T-helper 9 cell (primary cell): ENCODE measurements at regions not wholly inside any gene's neighbourhood (a gene's known extent, or its start where the extent isn't known, plus 50 kb on each side); places are given as distances from the start of the nearest gene placed in this dataset.

Experiments
- DNase-seq: peaks from one replicate; pipeline ENCODE4 v3.0.0-alpha.2; 2020

GRCh38 chr20:56840716-56841261, 211.7 kb downstream of the TFAP2C start:
- DNase-seq, result no peak

DNA sequence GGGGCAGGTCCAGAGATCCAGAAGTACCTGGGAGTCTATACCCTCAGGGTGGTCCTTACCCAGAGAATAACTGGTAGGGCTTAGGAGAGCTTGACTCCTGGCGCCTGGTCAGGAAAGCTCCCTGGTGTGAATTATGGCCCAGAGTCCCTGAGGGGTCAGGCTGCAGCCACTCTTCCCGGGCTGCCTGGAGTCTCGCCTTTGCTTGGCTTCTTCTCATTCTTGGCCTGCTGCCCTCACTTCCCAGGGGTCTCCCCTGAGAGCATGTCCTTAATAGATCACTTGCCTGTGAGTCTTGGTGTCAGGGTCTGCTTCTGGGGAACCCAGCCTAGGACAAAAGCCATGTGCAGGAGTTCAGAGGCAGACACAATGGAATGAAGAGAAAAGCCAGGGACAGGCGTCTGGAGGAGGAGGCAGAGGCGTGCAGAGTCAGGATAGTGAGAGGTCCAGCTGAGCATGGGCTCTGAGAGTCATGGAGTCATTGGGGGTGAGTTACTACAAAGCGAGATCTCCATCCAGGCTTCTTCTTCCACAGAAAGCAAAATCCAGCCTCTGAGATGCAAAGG, 212.3 kb downstream of the TFAP2C start:
- DNase-seq, result no peak

DNA sequence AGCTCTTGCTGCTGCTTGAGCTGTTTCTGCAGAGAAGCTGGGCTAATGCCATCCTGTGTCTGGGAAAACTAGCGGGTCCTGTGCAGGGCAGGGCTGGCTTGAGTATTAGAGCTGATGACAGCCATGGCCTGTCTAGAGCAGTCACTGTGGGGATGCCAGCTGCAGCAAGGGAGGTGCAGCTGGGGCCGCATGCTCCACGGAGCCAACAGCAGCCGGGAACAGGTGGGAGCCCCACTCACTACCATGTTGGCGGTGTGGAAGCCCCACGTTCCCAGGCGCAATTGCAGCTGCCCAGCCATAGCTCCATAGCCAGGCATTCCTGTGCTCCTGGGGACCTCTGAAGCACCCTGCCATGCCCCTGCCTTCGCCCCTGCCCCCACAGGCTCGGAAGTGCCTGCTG, 212.9 kb downstream of the TFAP2C start:
- no peak for DNase-seq

GRCh38 chr20:56843386-56843785, 214.3 kb downstream of the TFAP2C start:
- DNase-seq, result no peak

- DNase-seq, result no peak
Observed at GRCh38 chr20:56843817-56844216, 214.7 kb downstream of the TFAP2C start.

DNA sequence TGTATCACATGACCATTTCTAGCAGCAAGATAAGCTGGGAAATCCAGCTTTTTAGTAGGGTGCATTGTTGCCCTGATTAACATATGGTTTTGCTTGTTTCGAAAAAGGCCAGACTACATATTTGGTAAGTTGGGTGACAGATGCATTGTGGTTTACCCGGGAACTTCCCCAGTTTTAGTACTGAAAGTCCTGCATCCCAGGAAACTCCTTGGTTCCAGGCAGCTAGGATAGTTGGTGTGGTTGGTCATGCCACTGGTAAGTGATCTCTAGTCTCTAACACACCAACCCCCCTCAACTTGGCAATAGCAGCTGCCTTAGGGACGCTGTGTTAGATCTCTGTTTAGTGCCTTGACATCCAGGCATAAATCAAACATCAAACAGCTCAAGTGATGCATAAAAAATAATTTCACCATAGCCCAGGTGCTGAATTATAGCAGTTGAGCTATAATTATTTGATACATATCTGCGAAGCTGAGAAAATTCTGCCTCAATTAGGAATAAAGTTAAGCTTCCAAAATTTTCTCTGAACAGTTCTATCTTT, 216.5 kb downstream of the TFAP2C start:
- no peak for DNase-seq

DNA sequence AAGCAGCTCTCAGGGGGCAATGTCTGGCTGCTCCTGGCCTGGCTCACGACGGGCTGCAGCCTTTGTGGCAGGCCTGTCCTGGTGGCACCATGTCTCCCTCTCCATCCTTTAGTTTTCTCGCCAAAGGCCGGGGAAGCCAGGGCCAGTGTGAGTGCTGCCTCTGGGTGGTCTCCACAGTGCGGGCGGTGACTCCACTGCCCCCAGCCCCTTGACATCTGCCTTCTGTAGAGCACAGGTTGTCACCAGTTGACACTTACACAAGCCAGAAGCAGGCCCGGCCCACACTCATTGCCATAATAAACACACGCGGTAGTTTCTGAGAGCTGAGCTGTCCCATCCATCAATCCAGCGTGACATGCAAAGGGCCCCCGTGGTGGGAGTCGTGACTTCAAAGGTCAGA, 219.5 kb downstream of the TFAP2C start:
- no peak for DNase-seq

DNA sequence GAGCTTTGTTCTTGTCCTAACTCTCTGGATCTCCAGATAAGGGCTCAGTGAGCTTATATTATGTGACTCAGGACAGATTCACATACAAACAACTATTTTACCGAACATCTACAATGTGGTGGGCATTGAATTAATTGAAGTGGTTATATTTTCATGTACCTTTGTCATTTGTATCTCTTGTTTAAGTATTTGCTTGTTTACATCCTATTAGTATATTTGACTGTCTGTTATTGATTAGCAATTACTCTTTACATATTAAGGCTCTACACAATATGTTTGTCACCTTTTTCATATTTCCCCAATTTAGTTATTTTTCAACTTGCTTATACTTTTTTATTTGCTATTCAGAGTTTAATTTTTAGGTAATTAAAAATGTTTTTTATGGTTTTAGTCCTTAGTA, 222.4 kb downstream of the TFAP2C start:
- DNase-seq, result no peak

GRCh38 chr20:56855708-56856107, 226.6 kb downstream of the TFAP2C start:
- no peak for DNase-seq

DNA sequence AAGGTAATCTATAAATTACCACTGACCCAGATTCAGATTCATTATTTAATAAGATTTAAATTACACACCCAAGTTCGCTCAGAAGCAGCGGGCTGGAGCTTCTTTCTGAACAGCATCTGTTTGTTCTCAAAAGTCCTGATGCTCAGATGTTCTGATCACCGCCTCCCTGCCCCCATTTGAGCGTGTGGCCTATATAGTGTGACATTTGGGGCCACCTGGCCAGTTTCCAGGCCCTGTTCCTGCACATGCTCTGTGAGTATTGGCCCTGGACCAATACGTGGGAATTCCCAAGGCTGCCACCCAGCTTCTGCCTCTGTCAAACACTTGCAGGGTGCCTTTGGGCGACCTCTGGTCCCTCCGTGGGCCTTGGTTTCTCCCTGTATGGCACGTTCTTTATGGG, 228.8 kb downstream of the TFAP2C start:
- DNase-seq, result no peak

DNA sequence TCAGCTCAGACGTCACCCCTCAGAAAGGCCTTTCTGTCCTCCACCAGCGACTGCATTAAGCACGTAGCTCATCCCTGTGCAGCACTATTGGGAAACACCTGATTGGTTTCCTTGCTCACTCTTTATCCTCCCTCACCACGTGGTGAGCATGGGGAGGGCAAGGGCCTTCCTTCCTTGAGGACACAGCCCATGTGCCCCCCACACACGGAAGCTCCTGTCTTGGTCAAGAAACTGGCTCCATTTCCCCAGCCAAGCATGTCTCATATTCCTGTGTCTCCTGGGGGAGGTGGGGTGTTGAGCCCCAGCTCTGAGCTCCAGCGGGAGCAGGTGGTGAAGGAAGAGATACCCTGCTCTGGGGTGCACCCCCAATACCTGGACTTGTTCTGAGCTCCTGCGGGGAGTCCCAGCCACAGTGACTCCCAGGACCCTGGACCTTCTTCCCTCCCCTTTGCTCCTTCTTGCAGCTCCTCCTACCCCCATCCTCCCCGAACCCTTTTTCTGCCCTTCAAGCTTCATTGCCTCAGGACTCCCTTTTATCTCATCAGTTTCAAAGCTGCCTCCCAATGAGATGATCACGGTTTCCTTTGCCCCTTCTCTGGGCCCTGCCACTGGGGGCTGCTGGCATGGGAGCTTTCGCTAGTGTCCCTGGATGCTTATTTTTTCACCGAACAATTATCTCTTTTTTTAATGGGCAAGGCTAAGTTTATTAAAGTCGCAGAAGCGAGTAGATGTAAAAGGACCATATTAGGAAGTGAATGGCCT, 230.1 kb downstream of the TFAP2C start:
- no peak for DNase-seq

- DNase-seq, result no peak
Observed at GRCh38 chr20:56859801-56860261, 230.7 kb downstream of the TFAP2C start.

GRCh38 chr20:56860413-56860812, 231.3 kb downstream of the TFAP2C start:
- no peak for DNase-seq

DNA sequence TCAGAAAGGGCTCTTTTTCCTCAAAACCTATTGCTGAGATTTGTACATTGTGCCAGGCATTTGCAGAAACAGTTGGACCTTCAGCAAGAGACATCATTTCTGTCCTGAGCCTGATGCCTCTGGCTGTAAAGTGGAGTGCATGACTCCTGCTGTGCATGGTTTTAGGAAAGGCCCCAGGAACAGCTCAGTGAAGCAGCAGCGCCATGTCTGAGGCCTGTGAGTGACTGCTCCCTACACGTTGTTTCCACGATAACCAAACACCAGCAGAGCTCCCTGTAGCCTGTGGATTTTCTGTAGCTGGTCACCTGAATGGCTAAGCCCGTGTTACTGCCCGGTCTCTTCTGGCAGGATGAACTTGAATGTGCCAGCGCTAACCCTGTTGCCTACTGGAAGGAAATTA, 232.5 kb downstream of the TFAP2C start:
- no peak for DNase-seq

- no peak for DNase-seq
Observed at GRCh38 chr20:56865055-56865454, 235.9 kb downstream of the TFAP2C start.

DNA sequence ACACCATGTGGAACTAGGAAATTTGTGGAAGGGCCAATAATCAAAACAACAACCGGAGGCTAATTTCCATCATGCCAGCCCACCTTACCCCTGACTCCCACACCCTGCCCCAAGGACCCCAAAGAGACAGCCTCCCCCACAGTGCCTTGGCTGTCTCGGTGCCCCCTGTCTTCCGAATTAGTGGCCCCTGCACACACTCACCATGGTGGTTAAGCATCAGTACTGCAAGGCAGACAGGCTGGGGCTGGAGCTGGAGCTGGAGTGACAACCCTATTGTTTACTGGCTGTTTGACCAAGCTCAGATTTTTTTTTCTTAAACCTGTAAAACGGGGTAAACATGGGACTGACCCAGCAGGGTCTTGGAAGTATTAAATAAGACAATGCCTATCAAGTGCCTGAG, 238.0 kb downstream of the TFAP2C start:
- no peak for DNase-seq

DNA sequence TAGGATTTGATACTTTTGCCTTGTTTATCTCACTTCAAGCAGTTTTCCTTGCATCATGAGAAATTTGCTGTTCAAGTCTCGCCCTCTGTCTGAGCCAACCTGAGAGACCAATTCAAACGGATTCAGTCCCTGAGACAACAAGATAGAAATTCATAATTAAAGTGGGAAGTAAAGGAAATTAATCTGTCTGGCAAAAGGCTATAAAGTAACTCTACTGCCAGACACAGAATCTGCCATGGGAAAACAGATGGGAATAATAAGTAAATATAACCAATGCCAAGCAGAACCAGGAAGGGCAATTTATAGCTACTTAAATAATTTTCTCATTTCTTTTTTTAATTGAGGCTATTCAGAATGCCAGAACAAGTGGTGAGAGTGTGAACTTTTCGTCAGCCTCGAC, 239.6 kb downstream of the TFAP2C start:
- DNase-seq, result no peak

DNA sequence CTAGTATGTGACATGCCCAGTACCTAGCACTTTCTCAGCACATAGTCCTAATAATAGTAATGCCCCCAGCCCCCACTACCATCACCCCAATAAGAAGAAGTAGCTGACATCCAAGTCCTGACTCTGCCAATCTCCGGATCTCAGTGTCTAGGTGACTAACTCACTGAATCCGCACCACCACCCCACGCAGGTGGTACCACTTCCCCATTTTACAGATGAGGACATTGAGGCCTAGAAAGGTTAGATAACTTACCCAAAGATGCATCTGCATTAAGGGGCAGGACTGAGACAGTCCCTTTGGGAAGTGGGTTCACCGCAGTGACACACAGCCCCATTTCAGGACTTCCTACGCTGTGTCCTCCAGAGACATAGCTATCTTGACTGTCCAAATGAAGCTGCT, 241.2 kb downstream of the TFAP2C start:
- DNase-seq, result no peak

DNA sequence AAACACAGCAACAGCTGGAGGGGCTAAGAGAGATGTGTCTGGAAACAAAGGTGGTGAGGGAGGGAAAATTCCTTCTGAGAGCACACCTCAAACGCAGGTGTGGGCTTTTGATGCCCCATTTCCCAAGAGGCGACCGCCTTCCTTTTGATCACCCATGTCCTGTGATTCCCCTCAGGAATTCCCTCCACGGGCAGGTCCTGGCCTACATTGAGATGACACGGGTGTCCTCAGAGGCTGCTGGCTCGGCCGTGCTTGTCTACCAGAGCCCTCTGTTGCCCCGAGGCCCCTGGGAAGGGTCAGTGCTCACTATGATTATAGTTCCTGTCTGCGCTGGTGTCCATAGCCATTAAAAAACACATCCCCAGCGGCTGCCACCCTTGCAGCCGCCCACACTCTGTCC, 242.6 kb downstream of the TFAP2C start:
- DNase-seq, result no peak

GRCh38 chr20:56872620-56873458, 243.7 kb downstream of the TFAP2C start:
- no peak for DNase-seq

- no peak for DNase-seq
Observed at GRCh38 chr20:56873836-56874235, 244.7 kb downstream of the TFAP2C start.

GRCh38 chr20:56875052-56875659, 246.1 kb downstream of the TFAP2C start:
- no peak for DNase-seq

- no peak for DNase-seq
Observed at GRCh38 chr20:56875803-56876202, 246.7 kb downstream of the TFAP2C start.
